GM19023 (cell line): ENCODE measurements at regions not wholly inside any gene's neighbourhood (a gene's known extent, or its start where the extent isn't known, plus 50 kb on each side); places are given as distances from the start of the nearest gene placed in this dataset.

Experiments
- ATAC-seq: cut with Tn5 transposase; IDR thresholded peaks from one replicate; pipeline ENCODE4 v1.9.1; 2021; ENCODE audit warnings: mild to moderate bottlenecking, moderate library complexity; ENCODE audit not compliant: unreplicated experiment

DNA sequence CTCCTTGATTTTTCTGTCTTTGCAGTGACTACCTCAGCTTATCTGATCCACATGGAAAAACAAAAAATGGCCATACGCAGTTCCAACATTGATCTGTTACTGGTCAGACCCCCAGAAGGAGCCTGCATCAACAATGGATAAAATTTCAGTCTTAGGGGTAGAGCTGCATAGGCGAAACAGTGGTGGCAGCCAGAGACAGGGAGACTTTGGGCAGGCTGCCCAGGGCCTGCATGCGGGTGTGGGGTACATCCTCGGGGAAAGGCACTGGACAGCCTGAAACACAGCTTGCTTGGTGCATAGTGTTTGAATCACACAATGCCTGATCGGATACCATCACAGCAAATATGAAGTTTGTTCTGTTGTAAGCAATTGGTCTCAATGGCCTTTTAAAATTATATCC lies 847.8 kb downstream of the QKI start:
- ATAC-seq, result no peak

DNA sequence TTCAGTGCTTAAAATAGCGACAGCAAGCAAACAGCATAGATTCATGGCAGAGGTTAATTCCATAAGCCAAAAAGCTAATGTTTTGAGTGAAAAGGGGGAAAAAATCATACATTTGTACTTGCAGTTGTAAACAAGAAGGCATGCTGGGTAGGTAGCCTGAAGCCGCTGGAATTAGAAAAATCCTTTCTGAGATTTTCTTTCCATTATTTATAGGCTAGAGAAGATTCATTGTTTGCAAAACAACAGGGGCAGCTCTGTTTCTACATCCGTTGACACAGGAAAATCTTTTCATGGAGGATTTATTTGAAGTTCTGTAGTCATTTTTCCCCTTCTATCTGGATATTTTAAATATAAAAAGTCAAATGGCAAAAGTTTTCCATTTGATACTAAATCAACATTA lies 843.9 kb downstream of the QKI start:
- no peak for ATAC-seq

DNA sequence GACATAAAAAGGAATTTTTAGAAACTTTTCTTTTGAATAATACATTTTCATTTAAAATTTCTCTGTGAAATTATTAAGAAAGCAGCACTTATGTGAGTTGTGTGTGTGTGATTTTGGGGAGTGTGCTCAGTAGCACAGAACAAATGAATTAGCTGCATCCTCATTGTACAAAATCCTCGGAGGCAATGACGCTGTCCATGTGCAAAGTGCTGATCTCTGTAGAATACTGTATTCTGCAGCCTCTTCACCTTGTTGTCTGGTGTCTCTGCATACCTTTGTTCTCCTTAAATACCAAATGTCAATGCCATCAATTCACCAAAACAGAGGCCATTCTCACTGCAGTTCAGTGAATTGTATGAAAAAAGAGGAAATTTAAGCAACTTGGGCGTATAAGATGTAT lies 838.4 kb downstream of the QKI start:
- no peak for ATAC-seq

GRCh38 chr6:164252291-164252690 lies 837.8 kb downstream of the QKI start:
- ATAC-seq, result no peak

DNA sequence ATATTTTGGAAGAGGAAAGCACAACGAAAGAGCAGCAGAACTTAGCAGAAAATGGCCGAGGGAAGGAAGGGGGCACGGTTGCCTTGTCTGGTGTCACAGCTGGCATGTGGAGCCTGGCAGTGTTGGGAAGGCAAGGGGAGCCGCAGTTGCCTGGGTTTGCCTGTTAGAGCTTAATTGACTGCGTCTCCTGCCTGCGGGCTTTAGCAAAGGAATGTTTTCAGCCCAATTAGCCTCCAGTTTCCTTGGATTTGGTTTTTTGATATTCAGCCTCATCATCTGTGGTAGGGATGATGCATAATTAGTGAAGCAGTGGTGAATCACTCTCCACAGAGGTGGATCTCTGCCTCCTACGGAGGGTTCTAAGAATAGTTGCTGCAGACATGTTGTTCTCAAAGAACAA lies 832.6 kb downstream of the QKI start:
- ATAC-seq, result no peak

GRCh38 chr6:164246082-164246481 lies 831.6 kb downstream of the QKI start:
- no peak for ATAC-seq

- ATAC-seq, result no peak
Measured at GRCh38 chr6:164243949-164244348, 829.4 kb downstream of the QKI start.

GRCh38 chr6:164243012-164243610 lies 828.6 kb downstream of the QKI start:
- ATAC-seq, result no peak

DNA sequence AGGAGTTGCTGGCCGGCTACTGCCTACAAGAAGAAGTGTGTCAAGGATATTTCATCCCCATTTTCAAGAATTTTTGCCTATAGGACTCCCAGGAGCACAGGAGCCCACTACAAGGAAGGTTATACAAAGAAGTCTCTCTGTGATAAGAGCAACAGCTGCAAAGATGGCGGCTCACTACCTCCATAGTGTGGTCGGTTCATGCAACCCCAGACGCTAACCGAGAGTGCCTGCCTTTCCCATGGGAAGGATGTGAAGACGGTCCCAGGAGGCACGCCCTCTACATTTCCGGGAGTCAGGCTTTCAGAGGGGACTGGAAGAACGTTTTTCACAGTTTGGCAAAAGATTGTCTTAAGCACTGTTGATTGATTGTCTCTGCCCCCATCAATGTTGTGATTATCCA lies 816.3 kb downstream of the QKI start:
- no peak for ATAC-seq

DNA sequence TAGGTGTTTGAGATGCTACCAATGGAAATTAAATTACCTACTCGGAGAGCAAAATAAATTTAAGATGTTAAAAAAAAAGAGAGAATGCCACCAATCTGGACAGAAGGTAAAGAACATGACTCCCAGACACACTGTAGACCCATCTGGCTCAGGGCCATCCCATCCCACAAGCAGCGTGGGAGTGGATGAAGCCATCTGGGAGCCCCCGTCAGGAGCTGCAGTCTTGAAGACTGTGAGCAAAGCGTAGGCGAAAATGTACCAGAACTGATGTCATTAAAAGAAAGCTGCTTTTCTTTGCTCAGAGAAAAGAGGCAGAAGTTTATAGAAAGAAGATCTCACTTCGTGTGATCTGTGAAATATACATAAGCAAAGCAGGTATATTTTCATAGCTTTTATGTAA lies 815.7 kb downstream of the QKI start:
- no peak for ATAC-seq

DNA sequence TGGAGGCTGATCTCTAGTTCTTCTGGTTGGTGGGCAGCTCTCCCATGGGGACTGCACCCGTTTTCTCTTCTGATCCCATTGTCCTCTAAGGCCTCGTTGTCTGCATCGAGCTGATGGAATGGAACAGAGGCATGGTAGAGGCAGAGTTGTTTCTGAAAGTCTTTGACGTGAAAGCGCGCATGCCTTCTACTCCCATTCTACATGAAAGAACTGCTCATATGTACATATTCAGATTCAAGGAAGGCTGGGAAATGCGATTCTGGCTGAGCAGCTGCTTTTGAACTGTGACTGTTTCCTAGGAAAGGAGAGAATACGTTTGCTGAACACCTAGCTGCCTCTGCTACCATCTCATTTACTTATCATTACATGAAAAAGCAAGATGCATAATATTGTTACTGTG lies 815.2 kb downstream of the QKI start:
- no peak for ATAC-seq

- no peak for ATAC-seq
Measured at GRCh38 chr6:164227952-164228522, 813.5 kb downstream of the QKI start.

DNA sequence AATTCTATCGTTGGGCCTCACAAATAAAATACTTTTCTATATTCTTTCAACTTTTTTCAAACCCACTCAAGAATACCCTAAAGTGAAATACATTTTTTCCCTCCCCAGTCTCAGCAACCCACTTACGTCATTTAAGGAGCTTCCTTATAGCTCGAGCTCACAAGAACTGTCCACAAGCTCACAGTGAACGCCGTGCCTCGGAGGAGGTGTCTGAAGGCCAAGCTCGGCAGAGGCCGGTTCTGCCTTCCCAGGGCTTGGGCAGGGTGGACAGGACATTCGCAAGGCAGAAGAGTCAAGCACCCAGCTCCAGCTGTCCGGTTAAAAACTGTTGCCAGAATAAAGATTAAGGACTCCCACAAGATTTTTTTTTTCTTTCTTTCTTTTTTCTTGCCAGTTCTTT lies 802.3 kb downstream of the QKI start:
- ATAC-seq, result no peak

DNA sequence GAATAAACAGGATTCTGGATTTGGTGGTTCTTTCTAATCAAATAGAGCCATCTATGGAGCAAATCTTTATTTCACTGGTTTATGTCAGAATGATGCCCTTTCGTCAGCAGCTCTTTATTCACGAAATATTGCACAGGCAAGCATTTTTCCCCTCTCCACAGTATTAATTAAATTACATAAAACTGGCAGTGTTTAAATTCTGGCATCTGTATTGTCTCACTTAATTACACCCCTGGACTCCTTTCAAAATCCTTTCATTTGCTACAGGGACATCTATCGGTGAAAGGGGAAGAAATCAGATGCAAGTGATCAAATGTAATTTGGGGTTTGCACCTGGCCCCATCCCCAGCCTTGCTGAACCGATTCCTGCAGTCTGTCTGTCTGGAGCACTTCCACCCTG lies 801.9 kb downstream of the QKI start:
- ATAC-seq, result no peak

DNA sequence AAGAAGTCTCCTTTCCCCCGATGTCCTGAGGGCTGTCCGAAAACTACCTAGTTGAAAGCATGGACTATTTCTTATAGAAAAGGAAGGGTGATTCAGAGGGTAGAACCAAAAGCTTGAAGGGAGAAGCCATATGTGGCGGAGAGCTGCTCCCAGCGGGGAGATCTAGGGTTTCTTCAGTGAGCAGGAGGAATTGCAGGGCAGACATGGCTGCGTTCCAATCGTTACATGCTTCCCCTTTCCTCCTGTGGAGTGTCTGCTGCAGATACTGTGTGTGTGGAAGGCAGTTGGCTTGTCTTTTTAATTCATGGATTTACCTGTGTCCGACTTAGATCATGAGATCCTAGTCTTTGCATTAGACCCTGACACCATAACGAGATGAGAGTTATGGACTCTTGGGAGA lies 799.5 kb downstream of the QKI start:
- ATAC-seq, result no peak

DNA sequence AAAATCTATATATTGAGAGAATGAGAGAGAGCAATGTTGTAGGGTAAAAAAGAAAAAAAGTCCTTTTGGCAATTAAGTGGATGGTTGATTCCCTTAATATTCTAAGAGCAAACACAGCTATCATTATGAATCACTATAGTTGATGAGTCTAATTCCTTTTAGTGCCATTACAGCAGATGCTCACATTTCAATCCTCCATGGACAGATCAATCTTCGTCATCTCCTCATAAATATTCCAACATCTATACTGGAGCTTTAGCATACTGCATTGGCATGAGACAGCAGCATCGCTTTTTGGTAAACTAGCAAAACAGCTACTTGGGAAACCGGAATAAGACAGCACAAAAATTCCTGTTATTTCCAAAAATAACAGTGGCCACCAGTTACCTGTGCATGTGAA lies 796.7 kb downstream of the QKI start:
- no peak for ATAC-seq

DNA sequence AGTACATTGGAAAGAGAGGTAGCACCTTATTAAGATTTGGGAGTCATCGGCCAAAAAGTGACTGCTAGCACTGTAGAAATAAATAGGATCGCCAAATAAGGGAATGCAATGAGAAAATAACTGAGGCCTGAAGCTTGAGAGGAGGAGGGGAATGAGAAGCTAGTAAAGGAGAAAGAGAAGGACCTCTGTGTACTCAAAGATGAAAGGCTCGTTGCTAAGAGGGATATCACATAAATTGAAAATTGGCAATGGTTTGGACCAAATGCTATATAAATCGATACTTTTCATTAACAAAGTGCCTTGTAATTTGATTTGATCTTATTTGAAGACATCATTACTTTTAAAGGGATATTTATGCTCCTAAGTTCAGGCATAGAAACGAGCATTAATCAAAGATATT lies 796.3 kb downstream of the QKI start:
- ATAC-seq, result no peak

DNA sequence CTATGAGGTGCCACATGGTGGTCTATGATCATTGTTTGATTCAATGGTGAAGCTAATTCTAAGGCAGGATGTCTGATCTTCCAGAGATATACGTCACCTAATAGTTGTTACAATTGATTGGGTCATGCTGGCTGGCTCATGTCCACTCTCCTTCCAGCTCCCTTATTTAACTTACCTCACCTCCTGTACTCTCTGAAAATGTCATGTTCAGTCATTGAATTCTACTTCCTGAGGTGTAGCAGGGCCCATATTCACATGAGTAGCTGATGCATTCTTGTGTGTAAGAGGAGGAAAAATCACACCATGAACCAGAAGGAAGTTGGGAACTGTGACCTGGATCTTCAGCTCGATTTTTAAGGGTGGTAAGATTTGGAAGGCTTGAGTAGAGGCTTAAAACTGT lies 795.8 kb downstream of the QKI start:
- ATAC-seq, result no peak

DNA sequence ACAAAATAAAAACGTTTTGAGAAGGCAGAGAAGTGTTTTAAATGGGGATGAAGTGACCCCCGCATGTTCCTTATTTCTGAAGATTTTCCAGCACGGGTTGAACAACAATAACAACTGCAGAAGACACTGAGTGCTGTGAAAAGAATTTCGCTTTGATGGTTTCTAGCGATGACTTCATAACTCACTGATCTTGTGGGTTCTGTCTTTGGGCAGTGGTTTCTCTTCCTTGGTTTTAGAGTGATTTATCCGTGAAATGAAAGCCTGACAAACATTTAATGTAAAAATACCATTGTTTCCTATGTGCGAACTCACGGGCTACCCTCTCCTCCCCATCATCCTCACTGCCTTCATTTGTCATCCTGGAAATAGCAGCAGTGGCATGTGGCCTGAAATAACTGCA lies 793.9 kb downstream of the QKI start:
- no peak for ATAC-seq

DNA sequence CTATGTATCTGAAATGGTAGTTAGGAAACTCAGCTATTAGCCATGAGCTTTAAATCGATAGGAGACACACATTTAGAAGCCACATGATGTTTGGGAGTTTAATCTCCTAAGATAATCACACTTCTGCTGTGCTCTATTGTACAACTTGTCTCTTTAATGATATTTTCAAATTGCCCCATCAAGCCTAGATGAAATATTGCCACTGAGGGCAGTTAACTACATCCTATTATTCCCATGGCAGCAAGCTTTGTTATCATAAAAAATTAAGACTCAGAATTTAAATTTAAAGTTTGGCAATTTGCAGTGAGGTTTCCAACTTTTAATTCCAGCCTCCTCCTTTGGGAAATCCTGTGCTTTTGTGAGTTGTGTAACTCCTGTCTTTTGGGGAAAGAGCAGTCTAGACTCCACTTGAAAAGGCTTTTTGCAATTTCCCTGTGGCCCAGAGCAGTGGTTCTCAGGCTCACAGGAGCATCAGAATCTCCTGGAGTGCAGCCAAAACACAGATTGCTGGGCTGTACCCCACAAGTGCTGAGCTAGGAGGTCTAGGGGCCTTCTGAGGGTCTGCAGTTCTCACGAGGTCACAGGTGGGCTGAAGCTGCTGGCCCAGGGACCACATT lies 792.4 kb downstream of the QKI start:
- no peak for ATAC-seq

DNA sequence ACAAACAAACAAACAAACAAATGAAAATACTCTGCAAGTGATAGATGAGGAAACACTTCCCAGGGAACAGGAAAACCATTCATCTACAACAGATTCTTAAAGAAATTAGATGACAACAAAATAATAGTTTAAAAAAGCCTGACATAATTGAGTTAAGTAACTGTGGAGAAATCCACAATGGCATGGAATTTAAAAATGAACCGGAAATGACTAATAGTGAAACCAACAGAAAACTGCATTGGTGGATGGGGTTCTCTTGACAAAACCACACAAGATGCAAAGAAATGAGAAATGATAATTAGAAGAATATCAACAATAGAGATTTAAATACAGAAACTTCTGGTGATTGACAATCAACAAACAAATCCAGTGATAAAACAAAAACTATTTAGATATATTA lies 785.6 kb downstream of the QKI start:
- no peak for ATAC-seq

DNA sequence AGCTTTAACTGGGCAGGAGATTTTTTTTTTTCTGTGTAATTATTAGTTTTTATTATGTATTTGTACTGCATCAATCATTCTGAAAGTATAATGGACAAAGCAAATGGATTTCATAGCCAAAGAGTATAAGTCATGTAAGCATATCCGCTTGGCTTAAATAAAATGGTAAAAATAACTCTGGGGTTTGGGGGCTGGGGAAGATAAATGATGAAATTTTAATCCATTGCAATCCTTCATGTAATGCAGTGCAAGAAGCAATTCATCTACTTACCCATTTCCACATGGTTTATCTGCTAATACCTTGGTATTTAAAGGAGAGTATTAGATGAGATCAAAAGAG lies 781.4 kb downstream of the QKI start:
- no peak for ATAC-seq
